NCI-H82 (cell line): ENCODE measurements at regions not wholly inside any gene's neighbourhood (a gene's known extent, or its start where the extent isn't known, plus 50 kb on each side); places are given as distances from the start of the nearest gene placed in this dataset.

Source experiments
- DNase-seq: peaks from one replicate; lab custom pipeline; 2025; lab: John Stamatoyannopoulos, UW

DNA sequence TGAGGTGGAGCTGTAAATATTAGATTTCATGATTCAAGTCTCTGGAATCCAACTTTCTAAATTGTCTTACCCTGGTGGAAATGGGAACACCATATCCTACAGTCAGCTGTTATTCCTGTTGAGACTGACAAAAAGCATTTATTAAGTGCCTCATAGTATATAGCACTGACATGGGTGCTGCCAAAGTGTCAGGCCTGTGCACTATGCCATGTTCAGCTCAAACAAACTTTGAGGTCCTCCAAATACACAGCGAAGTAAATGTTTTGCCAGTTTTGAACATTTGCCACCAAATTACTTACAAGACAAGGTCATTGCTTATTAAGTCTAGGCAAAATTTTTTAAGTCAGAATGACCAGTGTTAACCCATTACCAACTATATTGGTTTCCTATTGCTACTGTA is 162.9 kb upstream of the SLC25A13 start:
- no peak for DNase-seq

DNA sequence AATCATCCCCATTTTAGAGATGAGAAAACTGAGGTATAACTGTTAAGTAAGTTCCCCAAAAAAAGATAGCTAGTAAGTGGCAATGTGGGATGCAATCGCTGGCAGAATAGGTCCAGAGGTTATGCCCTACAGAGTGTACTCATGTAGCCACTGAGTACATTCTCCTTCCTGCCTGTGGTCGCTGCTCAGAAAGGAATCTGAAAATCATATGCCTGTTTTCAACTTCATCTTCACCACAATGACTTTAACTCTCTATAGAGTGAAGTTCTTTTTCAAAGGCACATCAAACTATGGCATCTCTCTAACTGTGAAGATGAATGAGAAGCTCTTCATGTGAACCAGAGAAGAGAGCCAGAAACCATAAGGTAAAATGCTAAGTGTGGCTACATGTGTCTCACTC is 162.2 kb upstream of the SLC25A13 start:
- no peak for DNase-seq

DNA sequence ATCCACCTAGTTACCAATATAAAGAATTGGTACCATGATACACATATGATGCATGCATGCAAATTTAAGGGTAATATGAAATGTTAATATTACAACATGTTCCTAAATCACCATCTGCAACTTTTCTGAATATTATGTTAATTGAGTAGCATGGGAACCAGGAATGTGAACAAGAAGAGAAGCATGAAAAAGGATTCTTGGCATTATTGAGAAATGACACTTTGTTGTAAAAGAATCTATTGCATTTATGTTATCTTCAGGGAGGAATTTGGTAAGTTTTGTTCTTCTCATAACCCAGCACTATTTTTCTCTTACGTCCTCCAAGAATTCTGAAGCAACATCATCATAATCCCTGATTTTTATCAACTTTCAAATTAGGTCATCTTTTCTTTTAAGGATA is 159.9 kb upstream of the SLC25A13 start:
- DNase-seq, result no peak

DNA sequence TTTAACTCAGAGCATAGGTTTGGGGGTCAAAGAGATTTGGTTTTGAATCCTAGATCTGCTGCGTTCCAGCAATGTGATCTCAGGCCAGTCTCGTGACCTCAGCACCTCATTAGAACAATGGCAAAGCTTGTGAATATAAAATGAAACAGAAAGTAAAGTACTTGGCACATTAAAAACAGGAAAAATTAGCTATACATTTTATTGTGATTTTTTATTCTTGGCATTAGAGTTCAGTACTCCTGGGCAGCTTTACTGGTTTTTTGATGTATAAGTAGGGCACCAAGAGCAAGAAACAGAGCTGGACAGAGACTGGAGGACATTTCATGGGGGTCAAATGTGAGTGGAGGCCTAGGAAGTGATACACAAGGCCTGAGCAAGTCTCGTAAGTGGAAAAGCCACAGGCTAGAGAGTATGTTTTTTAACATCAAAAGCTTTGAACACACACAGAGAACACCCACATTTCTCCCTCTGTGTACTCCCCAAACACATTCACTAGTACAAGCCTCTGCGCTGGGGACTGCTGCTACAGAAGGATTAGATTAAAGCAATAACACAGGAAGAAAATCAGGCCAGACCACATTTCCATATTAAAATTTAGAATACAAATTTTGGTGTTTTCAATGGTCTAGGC is 157.2 kb upstream of the SLC25A13 start:
- DNase-seq, result no peak

DNA sequence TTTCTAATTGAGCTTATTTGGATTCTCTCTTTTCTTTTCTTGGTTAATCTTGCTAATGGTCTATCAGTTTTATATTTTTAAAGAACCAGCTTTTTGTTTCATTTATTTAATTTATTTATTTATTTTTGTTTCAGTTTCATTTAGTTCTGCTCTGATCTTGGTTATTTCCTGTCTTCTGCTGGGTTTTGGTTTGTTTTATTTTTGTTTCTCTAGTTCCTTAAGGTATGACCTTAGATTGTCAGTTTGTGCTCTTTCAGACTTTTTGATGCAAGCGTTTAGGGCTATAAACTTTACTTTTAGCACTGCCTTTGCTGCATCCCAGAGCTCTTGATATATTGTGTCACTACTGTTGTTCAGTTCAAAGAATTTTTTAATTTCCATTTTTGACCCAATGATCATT is 149.7 kb upstream of the SLC25A13 start:
- DNase-seq, result no peak

DNA sequence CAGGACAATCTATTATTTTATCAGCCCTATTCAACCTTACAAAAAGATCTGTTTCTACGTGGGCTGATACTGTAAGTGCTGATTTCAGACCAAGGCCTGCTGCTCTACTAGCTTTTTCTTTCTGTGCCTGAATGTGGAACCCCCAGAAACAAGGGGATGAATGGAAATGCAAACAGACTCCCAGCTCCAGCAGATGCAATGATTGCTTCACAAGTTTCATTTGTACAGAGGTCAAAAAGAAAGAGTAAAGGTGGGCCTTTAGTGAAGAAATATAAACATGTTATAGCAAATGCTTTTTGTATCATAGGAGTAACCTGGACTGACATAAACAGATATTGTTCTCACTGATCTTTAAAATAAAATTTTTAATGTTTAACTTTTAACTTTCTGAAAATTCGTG is 130.2 kb upstream of the SLC25A13 start:
- no peak for DNase-seq

DNA sequence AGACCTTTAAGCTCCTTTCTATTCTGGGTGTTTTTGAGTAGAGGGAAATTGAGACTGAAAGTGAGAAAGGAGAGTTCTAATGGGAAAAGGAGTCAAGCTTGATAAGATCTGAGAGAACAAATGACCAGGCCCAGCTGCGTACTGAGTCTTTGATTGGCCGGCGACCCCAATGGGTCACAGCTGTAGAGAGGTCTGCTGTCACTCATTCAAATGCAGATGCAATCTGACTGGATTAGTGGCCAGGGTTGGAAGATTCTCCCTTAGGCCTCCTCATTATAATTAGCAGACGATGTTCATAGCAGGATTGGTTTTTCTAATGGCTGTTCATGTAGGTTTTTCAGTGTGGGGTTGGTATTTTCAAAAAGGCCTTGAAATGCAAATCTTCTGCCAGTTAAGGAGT is 127.2 kb upstream of the SLC25A13 start:
- DNase-seq, result no peak

DNA sequence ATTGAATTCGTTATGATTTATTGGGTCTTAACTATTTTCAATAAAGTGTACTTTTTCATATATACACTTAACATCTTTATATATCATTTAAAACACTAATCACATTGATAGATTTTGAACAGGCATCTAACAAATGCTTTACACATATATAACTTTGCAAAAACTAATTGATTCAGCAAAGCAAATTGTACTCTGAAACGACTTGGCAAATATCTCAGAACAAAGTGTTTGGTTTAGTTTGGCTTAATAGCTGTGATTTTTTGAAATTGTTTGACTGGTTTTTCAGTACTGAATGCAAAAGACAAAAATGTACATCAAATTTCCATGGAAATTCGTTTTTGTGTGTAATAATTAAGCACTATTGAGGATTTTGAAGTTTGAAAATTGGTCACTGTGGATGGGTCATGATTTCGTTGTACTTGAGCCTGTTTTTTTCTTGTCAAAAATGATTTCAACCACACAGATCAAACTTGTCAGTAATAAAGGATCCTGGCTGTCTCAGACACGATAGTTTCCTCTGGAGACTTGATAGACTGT is 125.3 kb upstream of the SLC25A13 start:
- no peak for DNase-seq

DNA sequence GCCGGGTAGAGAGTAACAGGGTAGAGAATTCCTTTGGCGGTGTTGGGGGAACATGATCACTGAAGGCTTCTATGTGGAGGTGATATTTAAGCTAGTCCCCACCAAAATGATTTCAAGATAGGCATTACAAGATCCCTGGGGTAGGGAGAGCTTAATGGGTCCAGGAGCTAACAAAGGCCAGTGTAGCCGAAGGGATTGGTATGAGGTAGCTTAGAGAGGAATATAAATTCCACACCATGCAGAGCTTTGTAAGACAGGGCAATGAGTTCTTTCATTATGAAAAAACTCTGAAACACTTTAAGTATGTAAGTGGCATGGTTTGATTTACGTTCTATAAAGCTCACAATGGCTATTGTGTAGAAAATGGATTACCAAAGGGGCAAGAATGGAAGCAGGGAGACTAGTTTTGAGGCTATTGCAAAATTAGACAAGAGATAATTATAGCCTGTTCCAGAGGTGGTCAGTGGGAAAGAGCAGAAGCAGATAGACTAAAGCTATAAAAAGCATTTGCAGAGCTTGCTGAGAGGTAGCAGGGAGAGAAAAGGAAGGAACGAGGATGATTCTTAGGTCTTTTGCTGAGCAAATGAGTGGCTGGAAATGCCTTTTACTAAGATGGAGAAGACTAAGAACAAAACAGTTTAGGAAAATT is 119.7 kb upstream of the SLC25A13 start:
- DNase-seq, result no peak

DNA sequence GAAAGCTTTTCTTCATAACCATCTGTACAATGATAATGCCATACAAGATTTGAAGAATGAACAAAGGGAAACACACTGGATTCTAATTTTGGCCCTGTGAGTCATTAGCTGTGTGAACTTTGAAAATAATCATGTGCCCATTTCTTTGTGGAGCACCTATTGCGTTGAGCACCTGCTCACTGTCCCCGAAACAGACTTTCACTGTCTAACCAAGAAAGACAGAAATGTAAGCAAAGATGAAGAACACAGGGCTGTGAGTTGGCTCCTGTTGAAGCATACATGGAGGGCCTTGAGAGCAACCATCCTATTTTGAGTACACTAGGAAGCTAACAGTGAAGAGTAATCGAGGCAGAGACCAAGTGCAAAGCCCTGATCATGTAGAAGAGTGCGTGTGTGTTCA is 118.4 kb upstream of the SLC25A13 start:
- DNase-seq, result no peak

DNA sequence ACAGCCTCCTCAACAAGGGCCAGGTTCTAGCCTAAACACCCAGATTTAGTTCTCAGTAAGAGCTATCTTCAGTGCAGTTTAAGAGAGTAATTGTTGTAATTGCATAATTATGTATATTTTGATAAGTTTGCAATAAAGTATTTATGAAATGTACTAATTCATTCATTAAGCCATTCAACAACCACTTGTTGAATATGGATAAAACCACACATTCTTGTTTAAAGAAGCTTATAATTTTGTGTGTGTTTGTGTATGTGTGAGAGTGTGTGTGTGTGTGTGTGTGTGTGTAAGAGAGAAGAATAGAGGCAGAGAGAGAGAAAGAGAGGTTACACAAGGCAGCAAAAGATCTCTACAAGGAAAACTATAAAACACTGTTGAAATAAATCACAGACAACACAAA is 115.0 kb upstream of the SLC25A13 start:
- DNase-seq, result no peak

DNA sequence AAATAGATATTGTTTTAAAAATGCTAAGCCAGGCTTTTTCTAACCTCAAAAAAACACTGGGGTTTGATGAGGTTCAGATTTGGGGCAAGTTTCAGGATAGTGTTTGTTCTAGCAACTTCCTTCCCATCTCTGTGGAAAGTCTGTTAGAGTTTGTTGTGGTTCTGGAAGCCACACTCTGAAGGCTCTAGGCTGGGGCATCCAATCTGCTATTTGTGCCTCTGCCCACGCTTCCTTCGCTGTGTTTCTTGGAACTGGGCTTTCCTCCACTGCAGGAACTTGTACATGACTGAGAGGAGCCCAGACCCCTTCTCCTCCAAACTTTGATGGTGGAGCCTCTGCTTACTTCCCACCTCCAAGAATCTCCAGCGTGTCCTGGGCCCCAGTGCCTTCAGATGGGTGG is 108.5 kb upstream of the SLC25A13 start:
- DNase-seq, result no peak

DNA sequence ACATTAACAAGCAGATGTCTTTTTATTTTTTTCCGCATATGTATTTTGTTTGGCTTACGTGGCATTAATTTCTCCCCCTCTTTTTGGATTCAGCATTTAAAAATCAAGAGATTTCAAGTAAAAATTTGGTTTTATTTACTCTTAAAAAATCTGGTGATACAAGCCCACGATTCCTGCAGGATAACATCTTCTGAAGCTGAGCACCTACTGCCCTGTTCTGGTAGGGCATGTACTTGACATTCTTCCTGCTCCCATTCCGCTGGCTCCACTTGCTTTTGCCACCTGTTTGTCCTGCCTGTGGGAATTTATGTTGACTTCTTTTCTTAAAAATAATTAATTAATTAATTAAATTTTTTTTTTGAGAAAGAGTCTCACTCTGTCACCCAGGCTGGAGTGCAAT is 105.2 kb upstream of the SLC25A13 start:
- DNase-seq, result no peak

DNA sequence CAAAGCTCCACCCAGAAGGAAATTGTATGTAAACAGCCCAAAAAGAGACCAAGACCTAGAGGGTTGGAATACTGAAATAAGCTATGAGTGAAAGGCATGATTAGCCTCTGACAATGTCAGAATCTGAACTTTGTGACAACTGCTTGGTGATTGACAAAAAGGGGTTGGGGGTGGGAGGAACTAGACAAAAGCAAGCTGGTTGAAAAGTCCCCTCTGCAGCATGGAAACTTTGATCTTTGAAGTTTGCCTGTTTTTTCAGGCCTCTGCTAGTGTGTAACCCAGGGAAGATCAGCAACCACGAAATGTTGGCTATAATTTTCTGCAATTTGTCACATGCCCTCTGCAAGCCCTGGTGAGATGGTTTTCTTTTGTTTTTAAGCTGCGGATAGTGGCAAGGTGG is 104.8 kb upstream of the SLC25A13 start:
- DNase-seq, result no peak

DNA sequence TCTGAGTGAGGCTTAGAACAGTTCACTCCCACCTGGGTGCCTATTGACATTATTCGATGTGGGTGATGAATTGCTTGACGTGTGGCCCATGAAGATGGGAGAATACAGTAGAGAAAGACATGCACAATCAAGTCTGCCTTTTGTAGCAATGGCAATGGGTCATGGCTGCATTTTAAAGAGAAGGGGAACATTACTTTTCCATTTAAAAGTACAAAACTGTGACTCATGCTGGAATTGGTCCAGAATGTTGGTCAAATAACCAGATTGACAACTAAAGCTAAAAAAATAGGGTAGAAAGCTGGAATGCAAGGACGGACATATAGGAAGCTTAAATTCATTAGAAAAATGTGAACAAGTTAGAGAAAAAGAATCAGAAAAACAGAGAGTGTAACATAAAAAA is 104.1 kb upstream of the SLC25A13 start:
- DNase-seq, result no peak

DNA sequence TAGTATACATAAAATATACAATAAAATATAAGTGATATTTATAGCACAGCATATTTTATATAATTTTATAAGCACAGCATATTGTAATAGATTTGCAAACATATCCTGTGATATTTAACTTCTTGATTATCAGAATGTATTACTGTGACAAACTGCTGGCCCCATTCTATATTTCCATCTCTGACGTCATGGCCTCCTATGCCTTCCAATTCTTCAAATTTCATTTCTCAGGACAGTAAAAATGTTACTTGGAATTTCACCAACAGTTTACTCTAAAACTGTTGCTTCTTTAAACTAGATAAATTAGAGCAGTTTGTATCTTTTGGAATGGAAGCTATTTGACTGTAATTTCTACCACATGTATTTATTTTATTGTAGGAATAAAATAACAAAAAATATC is 102.5 kb upstream of the SLC25A13 start:
- DNase-seq, result no peak

DNA sequence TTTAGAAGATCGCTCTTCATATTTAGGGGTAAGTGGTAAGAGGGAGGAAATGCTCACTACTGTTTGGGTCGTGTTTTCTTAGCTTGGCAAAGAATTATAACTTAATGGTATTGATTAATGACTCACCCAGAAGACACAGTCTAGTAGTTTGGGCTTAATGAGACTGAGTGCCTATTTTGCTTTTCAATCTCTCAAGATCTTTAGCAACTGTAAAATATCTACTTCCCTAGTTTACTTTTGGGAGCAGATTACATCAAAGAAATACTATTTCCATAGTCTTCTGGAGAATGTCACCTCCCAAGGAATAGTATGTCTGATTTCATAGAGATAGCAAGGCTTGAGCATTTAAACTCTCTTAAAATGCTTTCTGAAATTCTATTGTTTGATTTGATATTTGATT is 100.5 kb upstream of the SLC25A13 start:
- DNase-seq, result no peak

DNA sequence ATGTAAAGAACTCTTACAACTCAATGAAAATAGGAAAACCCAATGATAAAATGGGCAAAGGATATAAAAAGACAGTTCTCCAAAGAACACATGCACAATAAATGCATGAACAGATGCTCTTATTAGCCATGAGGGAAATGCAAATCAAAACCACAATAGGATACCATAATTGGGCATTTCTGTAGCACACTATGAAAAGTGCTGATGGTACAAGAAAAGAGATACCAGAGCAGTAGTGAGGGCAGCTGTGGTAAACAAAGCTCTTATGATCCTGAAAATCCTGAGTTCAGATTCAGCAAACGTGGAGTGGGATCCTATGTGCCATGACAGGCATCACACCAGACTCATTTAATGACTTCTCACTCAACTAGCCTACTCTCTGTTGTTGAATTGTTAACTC is 96.7 kb upstream of the SLC25A13 start:
- no peak for DNase-seq

DNA sequence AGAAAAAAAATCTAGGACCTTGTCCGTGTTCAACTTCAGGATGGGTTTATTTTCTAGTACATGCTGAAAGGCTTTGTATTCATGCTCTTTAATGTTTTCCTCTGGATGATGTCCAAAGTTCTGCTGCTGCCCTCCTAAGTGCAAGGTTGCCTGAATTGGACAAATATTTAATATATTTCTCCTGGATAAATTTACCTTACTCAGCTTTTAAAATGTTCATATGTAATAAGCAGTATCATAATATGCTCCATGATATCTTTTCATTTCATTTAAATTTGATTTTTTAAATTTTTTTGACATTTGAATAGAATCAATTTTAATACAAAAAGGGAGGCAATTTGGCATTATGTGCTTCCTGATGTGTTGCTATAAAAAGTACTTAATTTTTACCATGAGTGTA is 95.9 kb upstream of the SLC25A13 start:
- DNase-seq, result no peak

DNA sequence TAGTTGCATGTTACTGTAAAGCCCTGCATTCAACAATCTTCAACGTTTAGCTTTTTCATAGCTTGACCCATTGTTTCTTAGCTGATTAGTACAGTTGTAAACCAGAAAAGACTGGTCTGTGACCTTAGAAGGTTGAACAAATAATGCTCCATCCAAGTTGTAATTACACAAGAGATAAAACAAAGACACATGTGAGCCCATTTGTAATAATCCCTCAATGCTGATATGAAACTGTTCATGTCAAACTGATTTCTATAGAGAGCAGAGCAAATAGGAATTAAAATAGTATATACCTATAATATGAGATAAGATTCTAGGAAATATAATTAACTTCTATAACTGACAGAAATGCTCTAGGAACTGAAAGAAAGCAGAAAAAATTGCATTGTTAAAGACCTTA is 94.7 kb upstream of the SLC25A13 start:
- no peak for DNase-seq

DNA sequence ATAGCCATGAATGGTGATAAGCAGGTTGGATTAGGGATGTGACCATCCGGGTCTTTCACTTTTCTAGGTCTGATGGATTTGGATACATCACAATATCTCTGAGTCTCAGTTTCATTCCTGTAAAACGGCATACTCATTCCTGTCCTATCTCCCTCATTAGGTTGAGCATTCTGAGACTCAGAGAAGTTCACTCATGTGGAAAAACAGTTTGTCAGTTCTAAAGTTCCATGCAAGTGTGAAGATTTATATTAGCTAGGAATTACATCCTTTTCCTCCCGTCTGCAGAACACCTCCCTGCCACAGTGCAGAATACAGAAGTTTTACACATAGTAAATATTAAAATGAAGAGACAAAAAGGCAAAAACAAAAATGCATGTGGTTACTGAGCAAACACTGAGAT is 94.2 kb upstream of the SLC25A13 start:
- DNase-seq, result no peak

DNA sequence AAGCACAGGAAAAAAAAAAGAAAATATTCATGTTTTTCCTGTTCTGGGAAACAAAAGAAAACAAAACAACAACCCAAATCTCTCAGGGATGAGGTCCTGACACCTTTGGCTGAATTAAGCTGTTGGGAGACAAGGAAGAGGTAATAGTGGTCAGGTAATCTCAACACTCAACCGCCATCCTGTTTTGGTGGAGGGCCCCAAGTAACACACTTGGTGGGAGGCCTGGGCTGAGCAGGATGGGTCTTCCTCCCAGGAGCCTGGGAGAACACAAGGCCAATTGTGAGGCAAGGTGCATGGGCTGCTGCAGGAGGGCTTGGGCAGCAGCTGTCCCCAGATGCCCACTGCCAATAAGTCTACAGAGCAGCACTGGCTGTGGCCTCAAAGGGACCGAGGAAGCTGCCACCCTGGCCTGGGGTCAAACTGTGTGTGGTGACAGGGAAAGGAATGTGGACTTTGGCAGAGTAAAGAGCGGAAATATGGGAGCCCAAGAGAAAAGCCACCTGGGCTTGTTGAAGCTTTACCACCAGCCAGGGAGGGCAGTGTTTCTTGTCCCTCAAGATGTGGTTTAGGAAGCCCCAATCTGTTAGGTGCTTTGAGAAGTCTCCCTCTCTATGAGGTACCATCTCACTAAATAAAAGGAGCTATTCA is 93.5 kb upstream of the SLC25A13 start:
- DNase-seq, result peak; percentile 4

DNA sequence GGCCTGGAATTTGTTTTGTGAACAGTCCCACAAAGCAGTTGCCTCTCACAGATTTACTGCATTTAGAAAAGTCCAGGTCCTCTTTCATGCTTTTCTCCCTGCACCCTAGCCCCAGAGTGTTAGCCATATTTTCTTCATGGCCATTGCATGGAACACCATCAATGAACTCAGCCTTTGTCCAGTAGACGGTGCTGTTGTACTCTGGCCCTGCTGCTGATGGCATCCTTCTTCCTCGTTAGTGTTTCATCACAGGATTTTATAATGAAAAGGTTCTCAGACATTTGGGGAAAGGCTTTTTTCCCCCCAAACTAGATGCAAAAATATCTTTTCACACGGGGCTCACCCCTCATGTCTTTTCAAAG is 93.0 kb upstream of the SLC25A13 start:
- peak; percentile 84 for DNase-seq
